ENCODE measurements at regions not wholly inside any gene's neighbourhood (a gene's known extent, or its start where the extent isn't known, plus 50 kb on each side); places are given as distances from the start of the nearest gene placed in this dataset.
A peak's percentile ranks its signal among the peaks of the same experiment; 100 is the strongest.
"Not testable (repeated sequence)": the region's sequence is repeated elsewhere in the genome, so short reads cannot be mapped to it uniquely, and the experiment has no call there.

DNA sequence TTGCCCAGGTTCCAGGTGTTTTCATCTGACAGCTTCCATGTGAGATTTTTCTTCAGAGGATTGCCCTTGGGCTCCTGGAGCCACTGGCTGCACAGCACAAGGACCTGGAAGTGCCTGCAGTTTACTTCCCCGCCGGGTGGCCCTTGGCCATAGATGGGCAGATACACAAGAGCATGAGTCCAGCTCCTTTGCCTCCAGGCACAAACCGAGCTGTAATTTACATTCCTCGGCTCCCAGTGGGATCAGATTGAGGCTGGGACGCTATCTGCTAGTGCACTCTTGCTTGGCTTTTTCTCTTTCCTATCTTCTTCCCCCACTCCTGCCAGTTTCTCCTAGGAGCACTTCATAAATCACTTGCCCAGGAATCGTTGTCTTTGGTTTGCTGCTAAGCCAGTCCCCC, 85.4 kb upstream of the RALY start:
- peak; percentile 98 for DNase-seq

DNA sequence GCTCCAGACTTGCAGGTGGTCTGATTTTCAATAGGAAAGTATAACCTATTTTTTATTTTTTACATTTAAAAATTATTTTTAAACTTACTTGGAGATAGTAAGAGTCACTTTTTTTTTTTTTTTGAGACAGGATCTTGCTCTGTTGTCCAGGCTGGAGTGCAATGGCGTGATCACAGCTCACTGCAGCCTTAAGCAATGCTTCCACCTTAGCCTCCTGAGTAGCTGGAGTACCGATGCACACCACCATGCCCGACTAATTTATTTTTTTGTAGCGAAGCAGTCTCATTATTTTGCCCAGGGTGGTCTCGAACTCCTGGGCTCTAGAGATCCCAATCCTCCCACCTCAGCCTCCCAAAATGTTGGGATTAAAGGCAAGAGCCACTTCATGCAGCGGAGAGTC, 84.8 kb upstream of the RALY start:
- DNase-seq: no peak

DNA sequence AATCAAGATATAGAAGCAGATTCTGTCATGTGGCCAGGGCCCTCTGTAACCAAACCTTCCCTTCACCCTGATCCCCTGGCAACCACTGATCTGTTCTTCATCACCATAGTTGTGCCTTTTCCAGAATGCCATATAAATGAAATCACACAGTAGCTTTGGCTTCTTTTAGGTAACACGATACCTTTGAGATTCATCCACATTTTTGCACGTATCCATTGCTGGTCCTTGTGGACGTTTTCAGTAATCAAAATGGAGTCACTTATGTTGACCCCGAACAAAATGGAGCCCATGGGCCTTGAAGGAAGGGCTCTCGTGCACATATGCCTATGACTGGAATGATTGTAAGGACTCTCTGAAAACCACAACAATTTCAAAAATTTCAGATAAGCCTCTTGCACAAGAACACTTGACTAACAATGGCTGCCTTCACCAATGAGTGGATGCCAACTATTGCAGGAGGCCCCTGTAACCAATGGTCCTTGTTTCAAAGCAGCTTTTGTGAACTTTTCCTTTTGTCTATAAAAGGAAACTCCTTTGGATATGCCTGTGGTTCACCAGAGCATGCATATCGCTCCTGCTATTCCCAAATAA, 84.3 kb upstream of the RALY start:
- DNase-seq: peak; percentile 83

DNA sequence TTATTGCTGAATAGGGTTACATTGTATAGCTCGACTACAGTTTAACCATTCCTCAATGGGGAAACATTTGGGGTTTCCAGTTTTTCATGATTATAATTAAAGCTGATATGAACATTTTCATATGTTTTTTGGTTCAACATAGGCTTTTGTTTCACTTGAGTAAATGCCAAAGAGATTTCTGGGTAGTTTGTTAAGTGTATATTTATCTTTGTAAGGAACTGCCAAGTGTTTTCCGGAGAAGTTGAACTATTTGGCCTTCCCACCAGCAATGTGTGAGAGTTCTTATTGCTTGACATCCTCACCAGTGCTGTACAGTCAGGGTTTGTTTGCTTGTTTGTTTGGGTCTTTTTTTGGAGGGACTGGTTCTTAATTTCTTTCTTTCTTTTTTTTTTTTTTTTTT, 83.7 kb upstream of the RALY start:
- no peak for DNase-seq

DNA sequence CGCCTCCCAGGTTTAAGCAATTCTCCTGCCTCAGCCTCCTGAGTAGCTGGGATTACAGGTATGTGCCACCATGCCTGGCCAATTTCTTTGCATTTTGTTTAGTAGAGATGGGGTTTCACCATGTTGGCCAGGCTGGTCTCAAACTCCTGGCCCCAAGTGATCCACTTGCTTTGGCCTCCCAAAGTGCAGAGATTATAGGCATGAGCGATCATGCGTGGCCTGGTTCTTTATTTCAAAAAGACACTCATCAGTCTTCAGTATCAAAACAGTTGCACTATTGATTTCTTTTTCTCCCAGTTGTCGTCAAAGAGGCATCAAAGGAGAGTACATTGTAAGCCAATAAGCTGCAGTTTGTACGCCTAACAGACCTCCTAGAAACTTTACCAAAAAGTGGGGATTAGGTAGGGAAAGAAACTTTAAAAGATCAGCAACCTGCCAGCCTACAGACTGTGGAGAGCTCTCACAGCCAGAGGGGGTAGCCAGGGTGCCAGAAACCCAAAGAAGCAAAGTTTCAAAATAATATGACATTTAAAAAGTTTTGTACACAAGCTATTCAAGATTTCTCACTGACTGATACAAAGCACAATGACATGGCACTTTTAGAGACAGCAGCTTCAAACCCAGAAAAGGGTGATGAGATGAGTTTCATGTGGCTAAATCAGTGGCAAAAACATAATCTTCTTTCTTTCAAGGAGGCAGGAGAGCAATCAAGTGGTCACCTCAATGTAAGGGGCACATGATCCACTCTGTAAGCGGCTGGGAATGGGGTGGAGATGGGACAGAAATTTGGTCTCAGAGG, 83.0 kb upstream of the RALY start:
- DNase-seq: no peak

DNA sequence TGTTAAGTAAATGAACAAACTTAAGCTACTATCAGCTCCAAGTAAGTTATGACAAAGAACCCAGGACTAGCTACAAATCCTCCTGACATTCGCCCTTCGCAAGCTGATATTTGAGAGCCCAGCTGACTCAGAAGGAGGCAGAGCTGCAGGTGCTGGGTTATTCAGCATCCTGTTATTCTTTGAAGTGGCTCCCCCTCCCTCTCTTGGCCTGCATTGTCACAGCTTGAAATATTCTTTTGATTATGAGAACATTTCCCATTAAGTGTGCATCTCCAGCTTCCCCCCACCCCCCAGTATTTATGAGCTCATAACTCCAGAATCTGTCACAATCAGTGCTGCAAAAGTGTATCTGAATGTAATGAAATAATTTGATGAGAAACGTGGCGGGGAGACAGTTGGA, 78.8 kb upstream of the RALY start:
- no peak for DNase-seq

DNA sequence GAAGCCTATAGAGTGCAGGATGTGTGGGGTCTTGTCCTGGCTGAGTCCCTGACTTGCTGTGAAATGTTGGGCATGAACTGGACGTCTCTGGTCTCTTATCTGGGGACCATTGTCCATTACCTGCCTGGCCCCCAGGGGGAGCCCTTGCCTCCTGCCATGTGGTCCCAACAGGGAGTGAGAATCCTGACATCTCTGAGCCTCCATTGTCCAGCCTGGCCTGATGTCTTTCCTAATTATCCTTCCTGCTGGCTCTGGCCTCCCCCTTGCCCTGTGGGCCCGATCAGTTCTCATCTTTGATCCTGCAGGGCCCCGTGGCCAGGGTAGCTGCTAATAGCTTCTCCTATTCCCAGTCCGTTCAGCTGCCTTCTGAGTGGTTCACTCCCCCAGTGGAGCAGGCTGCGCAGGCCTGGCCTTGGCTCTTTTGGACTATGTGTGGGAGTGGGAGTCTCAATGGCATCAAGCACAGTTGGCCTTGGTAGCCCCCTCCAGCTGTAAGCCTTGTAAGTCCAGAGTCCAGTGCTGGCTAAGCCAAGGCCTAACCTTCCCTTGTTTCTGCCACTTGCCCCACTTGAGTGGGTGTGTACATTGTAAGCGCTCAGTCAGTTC, 77.9 kb upstream of the RALY start:
- DNase-seq: peak; percentile 67

DNA sequence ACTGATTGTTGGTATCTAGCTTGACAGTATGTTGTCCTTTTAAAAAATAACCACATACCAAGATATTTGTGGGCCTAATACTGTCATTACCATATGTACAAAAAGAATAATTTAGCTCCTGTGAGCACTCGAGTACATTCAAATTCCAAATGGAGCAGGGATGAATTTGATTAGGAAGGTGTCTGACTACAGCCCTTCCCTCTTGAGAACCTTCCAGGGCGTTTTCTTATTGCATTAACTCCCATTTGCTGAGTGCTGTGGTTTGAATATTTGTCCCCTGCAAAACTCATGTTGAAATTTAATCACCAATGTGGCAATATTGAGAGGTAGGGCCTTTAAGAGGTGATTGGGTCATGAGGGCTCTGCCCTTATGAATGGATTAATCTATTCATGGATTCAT, 76.9 kb upstream of the RALY start:
- DNase-seq: no peak

DNA sequence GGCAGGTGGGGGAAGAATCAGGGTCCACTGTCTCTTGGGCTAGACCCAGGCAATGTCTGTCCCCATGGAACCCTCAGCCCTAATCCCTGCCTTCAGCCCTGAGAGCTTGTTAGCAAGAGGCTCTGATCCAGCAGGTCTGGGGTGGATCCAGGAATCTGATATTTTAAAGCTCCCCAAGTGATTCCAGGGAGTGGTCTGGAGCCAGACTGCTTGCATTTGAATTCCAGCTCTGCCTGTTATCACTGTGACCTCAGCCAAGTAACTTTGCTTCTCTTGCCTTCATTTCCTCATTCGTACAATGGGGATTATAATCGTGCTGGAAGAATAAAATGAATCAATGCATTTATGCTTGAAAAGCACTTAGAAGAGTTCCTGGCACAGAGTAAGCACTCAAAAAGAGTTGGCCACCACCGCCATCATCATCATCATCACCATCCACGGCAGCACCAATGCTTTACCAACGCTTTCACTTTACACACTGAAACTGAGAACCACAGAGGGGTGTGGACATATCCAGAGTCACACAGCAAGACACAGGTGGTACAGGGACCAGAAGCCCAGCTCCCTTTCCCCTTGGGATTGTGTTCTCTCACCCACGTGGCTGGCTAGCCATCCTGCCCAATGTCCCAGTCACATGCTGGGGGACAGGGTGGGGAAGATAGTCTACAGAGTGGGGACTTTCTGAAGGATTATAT, 75.7 kb upstream of the RALY start:
- no peak for DNase-seq

DNA sequence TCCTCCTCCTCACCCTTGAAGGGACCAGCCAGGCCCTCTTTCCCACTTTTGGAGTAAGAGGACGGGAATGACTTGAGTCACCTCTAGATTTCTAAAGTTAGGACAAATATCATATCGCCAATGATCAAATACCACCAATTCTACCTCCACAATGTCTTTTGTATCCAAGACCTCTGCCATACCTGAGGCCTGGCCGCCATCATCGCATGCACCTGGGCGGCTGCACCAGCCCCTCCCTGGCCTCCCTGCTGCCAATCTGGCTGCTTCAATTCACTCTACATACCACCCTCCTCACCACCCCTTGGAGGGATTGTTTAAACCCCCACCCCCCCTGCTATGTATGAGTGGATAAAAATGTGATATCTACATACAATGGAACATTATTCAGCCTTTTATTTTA, 75.0 kb upstream of the RALY start:
- DNase-seq: no peak

DNA sequence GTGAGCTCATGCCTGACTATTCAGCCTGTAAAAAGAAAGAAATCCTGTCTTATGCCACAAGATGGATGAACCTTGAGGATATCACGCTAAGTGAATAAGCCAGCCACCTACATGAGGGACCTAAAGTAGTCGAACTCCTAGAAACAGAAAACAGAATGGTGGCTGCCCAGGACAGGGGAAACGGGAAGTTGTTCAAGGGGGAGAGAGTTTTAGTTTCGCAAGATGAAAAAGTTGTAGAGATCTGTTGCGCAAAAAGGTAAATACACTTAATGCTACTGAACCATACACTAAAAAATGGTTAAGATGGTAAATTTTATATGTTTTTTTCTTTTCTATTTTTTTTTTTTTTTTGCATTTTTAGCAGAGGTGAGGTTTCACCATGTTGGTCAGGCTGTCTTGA, 74.1 kb upstream of the RALY start:
- DNase-seq: no peak

DNA sequence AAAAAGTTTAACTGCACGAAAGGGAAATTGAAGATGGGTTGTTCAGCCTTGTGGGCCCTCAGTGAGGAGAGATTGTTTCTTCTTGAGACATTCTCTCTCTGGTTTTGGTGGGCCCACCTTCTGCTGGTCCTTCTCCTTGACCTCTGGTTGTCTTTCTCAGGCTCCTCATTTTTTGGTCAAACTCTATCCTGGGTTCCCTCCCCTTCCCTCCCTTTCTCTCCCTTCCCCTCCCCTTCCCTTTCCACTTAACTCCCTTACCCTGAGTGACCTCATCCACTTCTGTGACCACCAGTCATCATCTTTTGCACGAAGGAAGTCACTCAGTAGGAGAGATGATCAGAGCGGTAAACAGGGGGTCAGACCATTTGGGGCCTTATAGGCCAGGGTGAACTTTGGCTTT, 71.5 kb upstream of the RALY start:
- no peak for DNase-seq

DNA sequence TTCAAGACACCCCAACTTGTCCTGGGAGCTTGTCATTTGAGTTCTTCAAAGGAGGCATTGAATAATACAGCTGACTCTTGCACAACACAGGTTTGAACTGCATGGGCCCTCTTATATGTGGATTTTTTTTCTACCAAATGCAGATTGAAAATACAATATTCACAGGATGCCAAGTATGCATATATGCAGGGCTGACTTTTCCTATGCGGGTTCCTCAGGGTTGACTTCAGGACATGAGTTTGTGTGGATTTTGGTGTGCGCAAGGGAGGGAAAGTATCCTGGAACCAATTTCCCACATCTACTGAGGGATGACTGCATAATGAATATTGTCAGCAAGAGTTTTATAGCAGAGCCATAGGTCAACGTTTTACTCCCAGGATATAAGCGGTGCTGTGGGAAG, 70.0 kb upstream of the RALY start:
- no peak for DNase-seq

DNA sequence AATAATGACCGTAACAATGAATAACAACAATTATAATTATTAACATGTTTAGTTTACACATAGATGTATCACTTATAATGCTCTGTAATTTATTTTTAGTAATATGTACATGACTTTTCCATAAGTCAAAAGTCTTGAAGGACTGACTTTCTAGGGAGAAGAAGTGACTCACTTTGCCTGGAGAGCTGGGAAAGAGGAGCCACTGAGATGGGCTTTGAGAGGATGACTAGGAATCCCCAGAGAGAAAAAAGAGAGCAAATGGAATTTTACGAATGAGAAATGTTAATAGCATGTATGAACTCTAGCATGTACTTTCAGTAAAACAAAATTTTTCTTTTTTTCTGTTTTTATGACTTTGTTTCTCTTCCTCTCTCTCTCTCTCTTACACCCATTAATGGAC, 67.8 kb upstream of the RALY start:
- DNase-seq: no peak

DNA sequence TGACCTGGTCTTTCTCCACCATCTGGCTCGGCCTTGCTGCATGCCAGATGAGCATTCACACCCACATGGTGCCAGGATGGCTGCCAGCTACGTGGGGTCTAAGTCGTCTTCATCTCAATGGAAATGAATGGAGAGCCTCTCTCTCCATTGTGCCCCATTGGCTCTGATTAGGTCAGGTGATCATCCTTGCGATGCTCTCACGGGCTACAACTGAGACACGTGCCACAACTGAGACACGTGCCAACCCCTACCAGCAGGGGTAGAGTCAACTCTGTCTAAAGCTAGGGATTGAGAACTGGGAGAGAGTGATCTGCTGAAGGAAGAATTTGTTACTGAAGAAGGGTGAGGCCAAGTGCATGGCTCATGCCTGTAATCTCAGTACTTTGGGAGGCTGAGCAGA, 67.3 kb upstream of the RALY start:
- no peak for DNase-seq

DNA sequence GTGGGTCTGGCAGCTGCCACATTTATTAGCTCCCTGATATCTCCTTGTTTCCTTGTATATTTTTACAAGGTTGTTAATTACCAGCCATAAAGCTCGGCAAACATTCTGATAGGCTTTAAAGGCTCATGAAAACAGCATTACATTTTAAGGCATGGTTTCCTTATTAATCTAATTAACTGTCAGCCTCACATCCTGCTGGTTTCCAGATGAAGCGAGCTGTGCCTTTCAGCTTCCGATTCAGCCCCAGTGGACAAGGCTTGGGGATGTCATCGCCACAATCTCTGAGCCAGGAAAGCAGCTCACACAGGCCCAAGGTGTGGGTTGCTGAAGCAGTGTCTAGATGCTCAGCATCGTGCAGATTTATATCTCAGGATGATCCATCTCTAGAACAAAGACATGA, 66.0 kb upstream of the RALY start:
- no peak for DNase-seq

DNA sequence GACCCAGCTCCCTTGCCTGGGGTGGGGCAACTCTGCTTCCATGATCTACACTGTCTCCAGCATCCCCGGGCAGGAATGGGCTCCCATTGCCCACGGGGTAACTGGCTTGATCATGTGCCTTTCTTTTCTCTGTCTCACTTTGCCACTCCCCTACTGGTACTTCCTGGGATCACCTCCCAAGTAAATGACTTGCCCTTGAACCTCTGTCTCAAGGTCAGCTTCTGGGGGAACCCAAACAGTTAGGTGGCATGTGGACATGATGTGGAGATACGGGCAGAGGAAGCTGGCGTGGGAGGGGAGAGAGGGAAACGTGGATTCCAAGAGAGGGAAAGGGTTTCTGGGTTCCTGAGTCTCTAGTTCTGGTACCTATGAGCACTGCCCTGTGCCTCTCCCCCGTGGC, 63.8 kb upstream of the RALY start:
- no peak for DNase-seq

DNA sequence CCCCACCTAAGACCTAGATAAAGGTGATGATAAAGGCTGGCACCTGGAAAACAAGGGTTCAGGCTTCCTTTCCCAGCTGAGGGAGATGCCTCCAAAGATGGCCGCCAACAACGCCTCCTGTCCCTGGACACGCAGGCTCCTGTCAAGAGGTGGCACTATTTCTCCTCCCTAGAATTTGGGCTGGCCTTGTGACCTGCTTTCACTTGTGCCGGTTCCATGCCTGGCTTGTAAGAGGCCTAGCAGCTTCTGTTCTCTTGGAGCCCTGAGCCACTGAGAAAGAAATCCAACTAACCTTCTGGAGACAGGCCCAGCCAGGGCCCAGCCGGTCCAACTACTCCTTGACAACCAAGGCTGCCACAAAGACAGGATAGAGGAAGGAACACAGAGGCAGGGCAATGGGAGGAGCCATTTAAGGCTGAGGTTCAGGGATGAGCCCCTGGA, 60.2 kb upstream of the RALY start:
- peak; percentile 77 for DNase-seq

DNA sequence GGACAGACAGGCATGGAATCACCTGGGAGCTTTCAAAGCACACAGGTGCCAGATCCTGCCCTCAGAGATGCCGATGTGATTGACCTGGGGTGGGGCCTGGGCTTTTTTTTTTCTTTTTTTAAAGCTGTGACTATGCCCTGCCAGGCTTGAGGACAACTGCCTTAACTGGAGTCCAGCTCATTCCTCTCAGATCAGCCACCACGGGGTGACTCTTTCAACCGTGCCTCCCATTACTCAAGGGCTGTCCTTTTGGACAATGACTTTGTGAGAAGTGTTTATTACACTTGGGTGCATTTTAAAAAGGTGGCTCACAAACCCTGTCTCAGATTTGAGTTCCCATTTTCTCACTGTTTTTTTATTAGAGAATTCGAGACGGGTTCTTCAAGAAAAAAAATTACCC, 57.1 kb upstream of the RALY start:
- DNase-seq: no peak

DNA sequence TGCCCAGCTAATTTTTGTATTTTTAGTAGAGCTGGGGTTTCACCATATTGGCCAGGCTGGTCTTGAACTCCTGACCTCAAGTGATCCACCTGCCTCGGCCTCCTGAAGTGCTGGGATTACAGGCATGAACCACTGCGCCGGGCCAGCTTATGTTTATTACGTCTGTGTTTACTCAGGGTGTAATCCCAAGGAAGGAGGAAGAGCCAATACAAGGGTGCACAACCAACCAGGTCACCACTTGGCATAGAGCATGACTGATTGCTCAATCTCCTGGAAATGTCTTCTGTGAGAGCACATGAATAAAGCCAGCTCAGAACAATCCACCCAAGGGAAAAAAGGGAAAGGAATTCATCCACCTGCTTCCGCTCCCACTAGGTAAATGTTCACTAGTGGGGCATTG, 54.7 kb upstream of the RALY start:
- DNase-seq: not testable (repeated sequence)

DNA sequence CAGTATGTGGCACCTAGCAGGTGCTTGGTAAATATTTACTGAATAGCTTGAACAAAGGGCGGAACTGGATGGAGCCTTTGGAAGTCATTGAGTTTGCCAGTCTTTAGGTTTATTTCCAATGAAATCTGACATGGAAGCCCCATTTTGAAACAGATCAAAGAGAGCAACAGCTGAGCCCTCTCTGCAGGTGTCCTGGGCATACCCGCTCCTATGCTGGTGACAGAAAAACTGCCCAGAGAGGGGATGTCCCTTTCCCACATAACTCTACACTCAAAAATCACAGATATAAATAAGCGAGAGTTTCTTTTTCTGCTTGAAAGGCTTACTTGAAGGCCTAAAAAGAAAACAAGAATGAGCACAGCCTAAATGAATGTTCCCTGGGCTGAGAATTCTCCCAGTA, 53.0 kb upstream of the RALY start:
- DNase-seq: no peak

Measured in islet precursor cell (in vitro differentiated cells).